Liver (tissue), 8 donors: ENCODE measurements at regions not wholly inside any gene's neighbourhood (a gene's known extent, or its start where the extent isn't known, plus 50 kb on each side); places are given as distances from the start of the nearest gene placed in this dataset.

Experiments used
- DNase-seq: peaks from one replicate; pipeline ENCODE4 v3.0.0-alpha.2; 2017; ENCODE audit warnings: low spot score
- H3K27ac ChIP-seq, 2 donors: one replicate each; pipeline ENCODE4 v1.7.0; 2013; ENCODE audit warnings: inconsistent platforms in 2 of 2, low read length in 2 of 2, control low read depth in 1 of 2, low read depth in 1 of 2, mild to moderate bottlenecking in 1 of 2
- H3K27me3 ChIP-seq, 4 donors: one replicate each; pipeline versions ENCODE4 v1.6.1 to v1.7.0; 2013; ENCODE audit warnings: low read length in 3 of 4, inconsistent platforms in 1 of 4, mild to moderate bottlenecking in 1 of 4, moderate library complexity in 1 of 4; ENCODE audit not compliant: control insufficient read depth in 4 of 4, insufficient read depth in 4 of 4
- H3K36me3 ChIP-seq, 4 donors: one replicate each; pipeline versions ENCODE4 v1.6.1 to v1.7.0; 2013; ENCODE audit warnings: low read length in 3 of 4, mild to moderate bottlenecking in 3 of 4, low read depth in 1 of 4, moderate library complexity in 1 of 4; ENCODE audit not compliant: control insufficient read depth in 4 of 4, insufficient read depth in 3 of 4
- H3K4me1 ChIP-seq, 4 donors: one replicate each; pipeline versions ENCODE4 v1.6.1 to v1.7.0; 2013; ENCODE audit warnings: low read length in 3 of 4, mild to moderate bottlenecking in 3 of 4, moderate library complexity in 1 of 4; ENCODE audit not compliant: control insufficient read depth in 4 of 4, insufficient read depth in 4 of 4
- H3K4me3 ChIP-seq, 3 donors: one replicate each; pipeline versions ENCODE4 v1.6.1 to v1.7.0; 2013; ENCODE audit warnings: low read length in 3 of 3, control low read depth in 1 of 3, low read depth in 1 of 3, mild to moderate bottlenecking in 1 of 3
- H3K9ac ChIP-seq, 2 donors: one replicate each; pipeline ENCODE4 v1.7.0; 2013; ENCODE audit warnings: low read length in 2 of 2, mild to moderate bottlenecking in 2 of 2, moderate library complexity in 2 of 2, control low read depth in 1 of 2, low read depth in 1 of 2
- H3K9me3 ChIP-seq, 4 donors: one replicate each; pipeline versions ENCODE4 v1.6.1 to v1.7.0; 2013; ENCODE audit warnings: low read length in 3 of 4; ENCODE audit not compliant: control insufficient read depth in 4 of 4
- EGR1 ChIP-seq, 2 donors: IDR thresholded peaks; 2 replicates each; pipeline ENCODE4 v1.6.1; 2016 to 2018; ENCODE audit warnings: antibody characterized with exemption in 2 of 2, low read depth in 2 of 2
- FOXA1 ChIP-seq: IDR thresholded peaks from 2 replicates; pipeline ENCODE4 v1.6.1; 2016; ENCODE audit warnings: antibody characterized with exemption
- FOXA2 ChIP-seq: IDR thresholded peaks from 2 replicates; pipeline ENCODE4 v1.6.1; 2016; ENCODE audit warnings: antibody characterized with exemption
- GABPA ChIP-seq, 2 donors: IDR thresholded peaks in 1 of 2; conservative IDR thresholded peaks in 1 of 2; 2 replicates each; pipeline ENCODE4 v1.6.1; 2016; ENCODE audit warnings: antibody characterized with exemption in 2 of 2, mild to moderate bottlenecking in 1 of 2, moderate library complexity in 1 of 2
- HNF4A ChIP-seq, 2 donors: conservative IDR thresholded peaks; 2 replicates each; pipeline ENCODE4 v1.6.1; 2016; ENCODE audit warnings: antibody characterized with exemption in 2 of 2, mild to moderate bottlenecking in 2 of 2
- HNF4G ChIP-seq: IDR thresholded peaks from 2 replicates; pipeline ENCODE4 v1.6.1; 2016; ENCODE audit warnings: antibody characterized with exemption
- JUND ChIP-seq, 2 donors: IDR thresholded peaks; 2 replicates each; pipeline ENCODE4 v1.6.1; 2016; ENCODE audit warnings: antibody characterized with exemption in 2 of 2
- NR2F2 ChIP-seq: IDR thresholded peaks from 2 replicates; pipeline ENCODE4 v1.6.1; 2016; ENCODE audit warnings: antibody characterized with exemption
- RAD21 ChIP-seq, 2 donors: IDR thresholded peaks; 2 replicates each; pipeline ENCODE4 v1.6.1; 2016; ENCODE audit warnings: antibody characterized with exemption in 2 of 2, mild to moderate bottlenecking in 2 of 2
- RXRA ChIP-seq, 2 donors: IDR thresholded peaks; 2 replicates each; pipeline ENCODE4 v1.6.1; 2017 to 2018; ENCODE audit warnings: antibody characterized with exemption in 2 of 2, mild to moderate bottlenecking in 1 of 2
- SP1 ChIP-seq: IDR thresholded peaks from 2 replicates; pipeline ENCODE4 v1.6.1; 2018; ENCODE audit warnings: antibody characterized with exemption, mild to moderate bottlenecking
- TAF1 ChIP-seq: conservative IDR thresholded peaks from 2 replicates; pipeline ENCODE4 v1.6.1; 2016; ENCODE audit warnings: antibody characterized with exemption, mild to moderate bottlenecking
- YY1 ChIP-seq: IDR thresholded peaks from 2 replicates; pipeline ENCODE4 v1.6.1; 2016; ENCODE audit warnings: antibody characterized with exemption, mild to moderate bottlenecking
- ZBTB33 ChIP-seq: IDR thresholded peaks from 2 replicates; pipeline ENCODE4 v1.6.1; 2016; ENCODE audit warnings: antibody characterized with exemption
- WGBS: extraction: QIAGEN DNeasy Blood & Tissue Kit; methylation state at CpG from one replicate; pipeline ENCODE4 v1.1.7; 2013; 5-methylcytosine and 5-hydroxymethylcytosine counted together
- TF ChIP-seq, protein P1 (sequence below): fragments of 150-350 bp; IDR thresholded peaks from 2 replicates; pipeline ENCODE4 v1.5.1; 2017; ENCODE audit warnings: improper control_type of control experiment, low read depth, low read length; ENCODE audit not compliant: missing input control
- TF ChIP-seq, protein P2 (sequence below): IDR thresholded peaks from 2 replicates; pipeline ENCODE4 v1.6.1; 2016; ENCODE audit warnings: antibody characterized with exemption
- donor health status: healthy.
- donor health status: healthy.
- donor health status: healthy.
- donor health status: healthy.
- donor health status: healthy.

- TF ChIP-seq, protein P1, sequence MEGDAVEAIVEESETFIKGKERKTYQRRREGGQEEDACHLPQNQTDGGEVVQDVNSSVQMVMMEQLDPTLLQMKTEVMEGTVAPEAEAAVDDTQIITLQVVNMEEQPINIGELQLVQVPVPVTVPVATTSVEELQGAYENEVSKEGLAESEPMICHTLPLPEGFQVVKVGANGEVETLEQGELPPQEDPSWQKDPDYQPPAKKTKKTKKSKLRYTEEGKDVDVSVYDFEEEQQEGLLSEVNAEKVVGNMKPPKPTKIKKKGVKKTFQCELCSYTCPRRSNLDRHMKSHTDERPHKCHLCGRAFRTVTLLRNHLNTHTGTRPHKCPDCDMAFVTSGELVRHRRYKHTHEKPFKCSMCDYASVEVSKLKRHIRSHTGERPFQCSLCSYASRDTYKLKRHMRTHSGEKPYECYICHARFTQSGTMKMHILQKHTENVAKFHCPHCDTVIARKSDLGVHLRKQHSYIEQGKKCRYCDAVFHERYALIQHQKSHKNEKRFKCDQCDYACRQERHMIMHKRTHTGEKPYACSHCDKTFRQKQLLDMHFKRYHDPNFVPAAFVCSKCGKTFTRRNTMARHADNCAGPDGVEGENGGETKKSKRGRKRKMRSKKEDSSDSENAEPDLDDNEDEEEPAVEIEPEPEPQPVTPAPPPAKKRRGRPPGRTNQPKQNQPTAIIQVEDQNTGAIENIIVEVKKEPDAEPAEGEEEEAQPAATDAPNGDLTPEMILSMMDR: no peak
- no peak for TF ChIP-seq NR2F2
- no peak for TF ChIP-seq FOXA1
Observed at GRCh38 chr1:222204475-222204874, 343.4 kb downstream of the HHIPL2 start (continued).

DNA sequence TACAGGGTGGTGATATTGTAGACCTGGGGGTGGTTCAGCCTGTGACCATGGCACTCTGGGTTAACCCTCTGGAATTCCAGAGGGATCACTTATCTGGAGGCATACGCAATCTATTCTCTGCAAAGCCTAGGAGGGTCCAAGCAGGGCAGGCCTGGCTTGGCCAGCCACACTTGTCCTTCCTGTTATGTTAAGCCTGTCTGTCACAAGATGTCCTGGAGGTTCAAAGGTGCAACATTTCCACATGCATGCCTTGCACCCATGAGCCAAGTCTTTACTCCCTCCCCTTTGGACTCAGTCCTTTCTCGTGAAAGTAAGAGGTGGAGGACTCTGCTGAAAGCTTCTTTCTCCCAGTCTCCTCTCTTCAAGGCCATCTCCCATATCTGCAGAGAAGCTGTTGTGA lies 345.1 kb downstream of the HHIPL2 start:
- DNase-seq: no peak
- TF ChIP-seq HNF4A (conservative IDR thresholded peaks at IDR 0.05) (peak; percentile 35 to 38), TAF1 (no peak)
- H3K4me1 ChIP-seq: no peaks in the 10 kb centered on the region
- H3K9ac ChIP-seq: no peak overlapping the region
- no peaks in the 10 kb centered on the region for H3K36me3 ChIP-seq
- H3K4me3 ChIP-seq: no peak overlapping the region
- H3K9me3 ChIP-seq: no peaks in the 10 kb centered on the region
- WGBS: 69% methylated on average over 2 of the region's 2 CpGs
- H3K27me3 ChIP-seq: no peaks in the 10 kb centered on the region
- no peak overlapping the region for H3K27ac ChIP-seq

GRCh38 chr1:222196736-222197135 lies 351.2 kb downstream of the HHIPL2 start:
- H3K9ac ChIP-seq: no peak overlapping the region
- no peaks in the 10 kb centered on the region for H3K9me3 ChIP-seq
- no peak for DNase-seq
- H3K4me3 ChIP-seq: no peak overlapping the region
- TF ChIP-seq NR2F2 (no peak), HNF4A (conservative IDR thresholded peaks at IDR 0.05) (no peak), TAF1 (no peak), EGR1 (IDR thresholded peaks at IDR 0.05; ENCODE audit: low read depth in 2 of 2) (no peak), GABPA (IDR thresholded peaks at IDR 0.05 in 1 of 2, conservative IDR thresholded peaks at IDR 0.05 in 1 of 2) (no peak), FOXA1 (no peak)
- no peak overlapping the region for H3K27ac ChIP-seq
- peaks cover 0 to 1% (median 0%) of the 10 kb centered on the region in 4 donors for H3K27me3 ChIP-seq
- H3K4me1 ChIP-seq: no peaks in the 10 kb centered on the region
- WGBS: 78% methylated on average over 4 of the region's 4 CpGs
- no peaks in the 10 kb centered on the region for H3K36me3 ChIP-seq

DNA sequence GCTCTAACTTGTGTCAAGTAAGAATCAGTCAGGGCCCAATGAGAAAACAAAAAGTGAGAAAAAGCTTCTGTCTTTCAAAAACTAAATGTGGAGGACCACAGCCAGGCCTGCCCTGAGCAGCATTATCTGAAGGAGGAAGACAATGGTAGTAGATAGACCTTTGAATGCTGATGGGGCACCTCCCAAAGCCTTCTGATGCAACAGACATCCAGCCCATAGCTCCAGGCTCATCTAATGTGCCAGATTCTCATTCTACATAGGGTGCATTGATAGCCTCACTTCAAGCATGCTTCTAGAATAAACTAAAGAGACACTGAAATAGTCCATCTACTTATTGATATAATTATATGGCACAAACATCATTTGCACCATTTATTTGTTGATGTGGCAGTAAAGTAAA lies 351.6 kb downstream of the HHIPL2 start:
- no peaks in the 10 kb centered on the region for H3K4me1 ChIP-seq
- H3K36me3 ChIP-seq: no peaks in the 10 kb centered on the region
- no peak overlapping the region for H3K4me3 ChIP-seq
- H3K9me3 ChIP-seq: no peaks in the 10 kb centered on the region
- no peak for DNase-seq
- TF ChIP-seq TAF1: no peak
- TF ChIP-seq RXRA (IDR thresholded peaks at IDR 0.05): no peak
- H3K27ac ChIP-seq: no peak overlapping the region
- H3K27me3 ChIP-seq: peaks cover 0 to 2% (median 0%) of the 10 kb centered on the region in 4 donors
- no peak overlapping the region for H3K9ac ChIP-seq

DNA sequence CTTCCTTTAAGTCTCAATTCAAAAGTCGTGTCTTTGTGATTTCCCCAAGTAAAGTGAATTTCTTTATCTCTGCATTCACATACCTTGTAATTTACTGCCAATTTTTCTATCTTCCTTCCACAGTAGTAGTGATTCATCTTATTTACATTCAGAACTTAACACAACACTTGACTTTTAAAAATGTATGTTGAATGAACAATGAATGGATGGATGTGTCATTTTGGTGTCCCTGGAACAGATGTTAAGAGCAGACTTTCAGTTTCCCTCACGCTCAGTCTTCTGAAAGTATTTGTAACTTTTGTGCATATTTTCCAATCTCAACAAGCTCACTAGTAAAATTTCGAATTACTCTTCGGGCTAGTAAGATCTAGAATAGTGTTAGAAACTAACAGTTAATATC lies 352.0 kb downstream of the HHIPL2 start:
- Histone ChIP-seq H3K9me3 (no peaks in the 10 kb centered on the region), H3K4me1 (no peaks in the 10 kb centered on the region), H3K36me3 (no peaks in the 10 kb centered on the region), H3K9ac (no peak overlapping the region), H3K27me3 (peaks cover 0 to 2% (median 0%) of the 10 kb centered on the region in 4 donors), H3K27ac (no peak overlapping the region), H3K4me3 (no peak overlapping the region)
- no peak for DNase-seq
- WGBS: 75% methylated on average over 4 of the region's 4 CpGs
- no peak for TF ChIP-seq RXRA (IDR thresholded peaks at IDR 0.05)
- no peak for TF ChIP-seq NR2F2
- TF ChIP-seq, protein P1: no peak
- TF ChIP-seq RAD21 (IDR thresholded peaks at IDR 0.05): no peak
- no peak for TF ChIP-seq FOXA2
- no peak for TF ChIP-seq SP1
- no peak for TF ChIP-seq ZBTB33
- TF ChIP-seq YY1: no peak
- TF ChIP-seq JUND (IDR thresholded peaks at IDR 0.05): no peak
- TF ChIP-seq FOXA1: no peak
- TF ChIP-seq, protein P2, sequence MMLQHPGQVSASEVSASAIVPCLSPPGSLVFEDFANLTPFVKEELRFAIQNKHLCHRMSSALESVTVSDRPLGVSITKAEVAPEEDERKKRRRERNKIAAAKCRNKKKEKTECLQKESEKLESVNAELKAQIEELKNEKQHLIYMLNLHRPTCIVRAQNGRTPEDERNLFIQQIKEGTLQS: no peak
- TF ChIP-seq HNF4G: no peak
- TF ChIP-seq EGR1 (IDR thresholded peaks at IDR 0.05; ENCODE audit: low read depth in 2 of 2): no peak
- TF ChIP-seq GABPA (IDR thresholded peaks at IDR 0.05 in 1 of 2, conservative IDR thresholded peaks at IDR 0.05 in 1 of 2): no peak
